RWPE1 (cell line): ENCODE measurements at regions not wholly inside any gene's neighbourhood (a gene's known extent, or its start where the extent isn't known, plus 50 kb on each side); places are given as distances from the start of the nearest gene placed in this dataset.

Experiments
- CTCF ChIA-PET: fragments of 350-600 bp; sonication (Branson Sonifier 250); formaldehyde crosslinking; extraction: SDS; loops from one replicate; lab custom pipeline; 2021; lab: Yijun Ruan, JAX
- POLR2A ChIA-PET: fragments of 400-600 bp; formaldehyde crosslinking; extraction: SDS; loops from one replicate; lab custom pipeline; 2020; ENCODE audit warnings: antibody characterized with exemption; ENCODE audit not compliant: low non-redundant PET; lab: Yijun Ruan, JAX
- DNase-seq: peaks from one replicate; pipeline ENCODE4 v3.0.0; 2012; ENCODE audit warnings: low spot score
- H3K27ac ChIP-seq: fragments of 450-650 bp; 2 replicates; pipeline ENCODE4 v1.5.1; 2017
- TF ChIP-seq, protein P1 (sequence below): fragments of 450-650 bp; conservative IDR thresholded peaks from 2 replicates; pipeline ENCODE4 v1.5.1; 2017; ENCODE audit warnings: low read depth, mild to moderate bottlenecking

DNA sequence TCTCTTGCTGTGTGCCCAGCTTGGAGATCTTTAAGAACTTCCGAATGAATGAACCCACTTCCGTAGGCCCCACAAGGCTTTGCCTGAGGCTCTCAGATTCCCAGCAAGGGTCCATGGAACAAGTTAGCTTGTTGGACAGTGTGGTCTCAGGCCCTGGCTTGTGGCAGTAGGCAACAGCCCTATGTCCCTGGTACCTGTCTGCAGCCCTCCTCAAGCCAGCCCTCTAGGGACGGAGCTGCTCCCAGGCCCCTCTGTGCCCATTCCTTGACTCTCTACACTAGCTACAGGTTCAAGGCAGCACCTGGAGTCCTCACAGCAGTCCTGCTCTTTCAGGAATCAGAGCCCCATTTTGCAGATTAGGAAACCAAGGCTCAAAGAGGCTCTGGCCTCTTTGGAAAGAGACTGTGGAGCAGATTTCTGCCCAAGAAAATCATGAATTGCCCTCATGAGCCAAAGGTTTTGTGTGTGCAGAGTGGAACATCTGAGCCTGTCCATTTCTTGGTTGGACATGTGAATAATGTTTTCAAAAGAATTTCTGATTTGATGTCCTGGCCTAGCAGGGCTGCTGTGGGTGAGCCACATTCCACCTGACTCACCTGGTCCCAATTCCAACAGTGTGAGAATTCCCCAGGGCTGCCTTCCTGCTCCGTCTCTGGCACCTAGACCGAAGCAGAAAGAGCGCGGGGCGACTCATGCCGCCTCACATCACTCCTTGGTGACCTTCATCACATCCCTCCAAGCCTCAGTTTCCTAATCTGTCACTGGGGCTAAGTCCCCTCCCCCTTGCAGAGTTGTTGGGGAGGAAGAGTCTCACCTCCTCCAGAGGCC is 131.7 kb downstream of the BARX1 start:
- ChIA-PET CTCF (interaction anchor here (0.6 kb wide), 1 partner anchor 62 kb away, joined by 3 read pairs; no protein-coding TSS in a partner anchor), POLR2A (no interaction called here)
- TF ChIP-seq, protein P1, sequence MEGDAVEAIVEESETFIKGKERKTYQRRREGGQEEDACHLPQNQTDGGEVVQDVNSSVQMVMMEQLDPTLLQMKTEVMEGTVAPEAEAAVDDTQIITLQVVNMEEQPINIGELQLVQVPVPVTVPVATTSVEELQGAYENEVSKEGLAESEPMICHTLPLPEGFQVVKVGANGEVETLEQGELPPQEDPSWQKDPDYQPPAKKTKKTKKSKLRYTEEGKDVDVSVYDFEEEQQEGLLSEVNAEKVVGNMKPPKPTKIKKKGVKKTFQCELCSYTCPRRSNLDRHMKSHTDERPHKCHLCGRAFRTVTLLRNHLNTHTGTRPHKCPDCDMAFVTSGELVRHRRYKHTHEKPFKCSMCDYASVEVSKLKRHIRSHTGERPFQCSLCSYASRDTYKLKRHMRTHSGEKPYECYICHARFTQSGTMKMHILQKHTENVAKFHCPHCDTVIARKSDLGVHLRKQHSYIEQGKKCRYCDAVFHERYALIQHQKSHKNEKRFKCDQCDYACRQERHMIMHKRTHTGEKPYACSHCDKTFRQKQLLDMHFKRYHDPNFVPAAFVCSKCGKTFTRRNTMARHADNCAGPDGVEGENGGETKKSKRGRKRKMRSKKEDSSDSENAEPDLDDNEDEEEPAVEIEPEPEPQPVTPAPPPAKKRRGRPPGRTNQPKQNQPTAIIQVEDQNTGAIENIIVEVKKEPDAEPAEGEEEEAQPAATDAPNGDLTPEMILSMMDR = no peak
- no peak overlapping the region for H3K27ac ChIP-seq
- no peak for DNase-seq

DNA sequence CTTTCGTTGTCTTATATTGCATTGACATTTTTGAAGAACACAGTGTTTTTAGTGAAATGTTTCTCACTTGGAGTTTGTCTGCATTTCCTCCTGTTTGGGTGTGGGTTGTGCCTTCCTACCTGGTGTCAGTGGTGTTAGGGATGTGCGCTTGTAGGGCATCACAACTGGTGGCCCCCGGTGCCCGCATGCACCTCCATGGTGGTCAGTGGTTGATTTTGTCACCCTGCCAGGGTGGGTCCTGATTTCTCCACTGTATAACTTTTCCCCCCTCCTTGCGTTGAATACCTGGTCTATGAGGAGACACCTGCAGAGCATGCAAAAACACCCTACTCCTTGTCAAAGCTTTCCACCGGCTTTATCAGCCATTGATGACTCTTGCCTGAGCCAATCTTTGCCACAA is 132.9 kb downstream of the BARX1 start:
- POLR2A ChIA-PET = no interaction called here
- CTCF ChIA-PET = interaction anchor here (0.5 kb wide), 2 partner anchors 28 to 1769 kb away, joined by 3 to 4 read pairs; no protein-coding TSS in a partner anchor
- no peak for DNase-seq
- H3K27ac ChIP-seq = no peak overlapping the region
- TF ChIP-seq, protein P1 = no peak

DNA sequence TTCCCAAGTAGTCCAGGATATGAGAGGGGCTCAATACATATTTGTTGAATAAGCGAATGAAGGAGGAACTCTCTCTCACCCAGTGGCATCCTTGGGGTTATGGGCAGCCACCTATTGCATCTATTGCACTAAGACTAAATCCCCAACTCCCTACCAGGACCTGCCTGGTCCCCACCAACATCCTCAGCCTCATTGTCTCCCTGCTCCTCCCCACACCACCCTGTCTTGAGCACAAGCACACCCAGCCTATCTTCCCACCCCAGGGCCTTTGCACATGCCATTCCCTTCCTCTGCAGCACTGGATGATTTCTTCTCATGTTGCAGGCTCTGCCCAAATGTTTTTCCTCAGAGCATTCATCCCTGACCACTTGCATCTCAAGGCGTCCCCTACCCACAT is 133.8 kb downstream of the BARX1 start:
- ChIA-PET CTCF (interaction anchor here (0.7 to 1.1 kb wide), 2 partner anchors 12 to 684 kb away, joined by 3 to 6 read pairs; no protein-coding TSS in a partner anchor), POLR2A (no interaction called here)
- H3K27ac ChIP-seq = no peak overlapping the region
- TF ChIP-seq, protein P1 = no peak
- DNase-seq = no peak

DNA sequence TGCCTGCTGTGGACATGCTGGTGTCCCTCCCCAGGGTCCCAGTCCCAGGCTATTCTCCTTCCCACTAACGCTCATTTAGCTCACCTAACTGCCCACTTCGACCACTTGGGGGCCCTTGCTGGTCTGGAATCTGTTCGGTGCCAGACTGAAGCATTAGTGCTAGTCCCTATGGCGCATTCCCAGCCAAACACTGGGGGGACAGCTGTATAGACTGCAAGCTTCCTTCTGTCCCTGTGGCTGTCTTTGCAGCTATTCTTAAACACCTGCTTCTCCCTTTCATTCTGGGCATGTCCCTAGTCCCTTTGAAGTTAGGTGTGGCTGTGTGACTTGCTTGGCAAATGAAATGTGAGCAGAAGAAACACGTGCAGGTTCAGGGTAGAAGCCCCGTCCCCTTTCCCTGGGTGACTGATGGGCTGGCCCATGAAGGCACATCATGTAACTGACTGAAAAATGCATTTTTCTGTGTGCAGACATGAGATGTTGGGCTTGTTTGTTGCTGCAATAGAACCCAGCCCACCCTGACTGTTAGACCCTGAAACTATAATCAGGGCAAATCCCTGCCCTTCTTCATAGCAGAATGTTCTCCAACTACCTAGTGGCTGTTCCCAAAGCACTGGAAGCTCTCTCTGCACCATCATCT is 134.4 kb downstream of the BARX1 start:
- H3K27ac ChIP-seq = no peak overlapping the region
- CTCF ChIA-PET = interaction anchor here (0.7 to 1.1 kb wide), 2 partner anchors 12 to 684 kb away, joined by 3 to 6 read pairs; no protein-coding TSS in a partner anchor
- POLR2A ChIA-PET = no interaction called here
- TF ChIP-seq, protein P1 = no peak
- DNase-seq = no peak

DNA sequence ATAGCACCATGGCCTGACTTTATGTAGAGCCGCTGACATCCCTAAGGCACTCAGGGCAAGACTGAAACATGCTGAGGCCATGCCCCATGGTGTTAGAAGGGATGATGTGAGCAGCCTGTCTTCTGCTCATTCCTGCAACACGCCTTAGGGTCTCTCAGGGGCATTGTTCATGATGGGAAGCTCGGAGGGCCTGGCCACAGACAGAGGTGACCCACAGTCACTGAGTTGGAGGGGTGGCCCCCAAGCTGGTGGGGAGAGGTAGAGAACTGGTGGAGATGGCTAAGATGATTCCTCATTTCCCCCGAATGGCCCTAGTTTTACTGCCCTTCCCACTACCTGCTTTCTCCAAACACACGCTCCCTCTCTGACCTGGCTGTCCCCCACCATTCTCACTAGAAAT is 135.2 kb downstream of the BARX1 start:
- DNase-seq = no peak
- ChIA-PET CTCF (interaction anchor here (1.1 kb wide), 1 partner anchor 11 kb away, joined by 6 read pairs; no protein-coding TSS in a partner anchor), POLR2A (no interaction called here)
- TF ChIP-seq, protein P1 = no peak
- no peak overlapping the region for H3K27ac ChIP-seq

DNA sequence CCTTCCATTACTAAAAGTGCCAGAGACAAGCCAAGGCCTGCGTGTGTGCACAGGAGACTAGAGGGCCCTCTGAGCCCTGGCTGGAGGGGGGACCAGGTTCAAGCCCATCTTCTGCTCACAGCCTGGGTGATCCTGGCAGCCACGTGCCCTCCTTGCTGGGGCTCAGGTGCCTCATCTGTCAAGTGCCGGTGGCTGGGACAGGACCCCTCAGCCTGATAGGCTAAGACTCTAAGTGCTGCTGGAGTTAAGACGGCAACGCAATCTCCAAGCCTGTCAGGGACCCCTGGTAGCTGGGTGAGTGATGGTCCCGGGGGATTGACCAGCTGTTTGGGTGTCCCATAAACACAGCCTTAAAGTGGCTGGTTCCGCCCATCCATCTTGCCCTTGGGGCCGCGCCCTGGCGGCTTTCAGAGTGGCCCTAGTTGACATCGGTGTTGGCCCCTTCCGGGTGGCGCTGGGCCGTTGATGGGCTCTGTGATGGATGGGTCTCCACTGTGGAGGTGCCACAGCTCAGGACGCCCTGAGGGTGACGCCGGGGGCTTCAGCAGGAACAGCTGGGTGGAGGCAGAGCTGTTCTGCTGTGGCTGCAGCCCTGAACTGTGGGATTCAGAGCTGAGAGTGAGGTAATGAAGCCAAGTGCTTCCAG is 136.2 kb downstream of the BARX1 start:
- POLR2A ChIA-PET = no interaction called here
- no peak for DNase-seq
- CTCF ChIA-PET = no interaction called here
- no peak overlapping the region for H3K27ac ChIP-seq
- TF ChIP-seq, protein P1 = no peak
